GM12875 (cell line): ENCODE measurements at regions not wholly inside any gene's neighbourhood (a gene's known extent, or its start where the extent isn't known, plus 50 kb on each side); places are given as distances from the start of the nearest gene placed in this dataset.

Experiments
- H3K4me3 ChIP-seq: one replicate; pipeline ENCODE4 v1.5.1; 2011; ENCODE audit warnings: low read depth, low read length, control low read depth
- CTCF ChIP-seq: IDR thresholded peaks from 2 replicates; pipeline ENCODE4 v1.5.1; 2011; ENCODE audit warnings: low read depth, mild to moderate bottlenecking, control low read depth, inconsistent platforms, low read length, moderate library complexity, borderline replicate concordance; ENCODE audit not compliant: insufficient read depth

DNA sequence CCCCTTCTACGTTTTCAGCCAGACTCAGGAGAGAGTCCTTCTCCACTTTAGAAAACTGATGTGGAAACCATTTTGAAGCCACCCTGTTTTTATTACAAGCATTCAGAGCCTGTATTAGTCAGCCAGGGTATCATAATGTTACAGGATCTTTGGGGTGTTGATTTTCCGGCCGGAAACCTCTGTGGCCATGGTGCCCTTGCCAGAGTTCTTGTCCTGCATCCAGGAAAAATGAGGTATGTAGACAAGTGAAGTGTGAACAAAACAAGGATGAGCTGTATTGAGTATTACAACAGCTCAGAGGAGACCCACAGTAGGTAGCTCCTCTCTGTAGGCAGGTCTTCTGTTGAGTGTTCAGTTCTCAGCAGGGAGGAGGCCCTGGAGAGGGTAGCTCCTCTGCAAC lies 241.0 kb upstream of the COPS8 start:
- TF ChIP-seq CTCF: no peak

DNA sequence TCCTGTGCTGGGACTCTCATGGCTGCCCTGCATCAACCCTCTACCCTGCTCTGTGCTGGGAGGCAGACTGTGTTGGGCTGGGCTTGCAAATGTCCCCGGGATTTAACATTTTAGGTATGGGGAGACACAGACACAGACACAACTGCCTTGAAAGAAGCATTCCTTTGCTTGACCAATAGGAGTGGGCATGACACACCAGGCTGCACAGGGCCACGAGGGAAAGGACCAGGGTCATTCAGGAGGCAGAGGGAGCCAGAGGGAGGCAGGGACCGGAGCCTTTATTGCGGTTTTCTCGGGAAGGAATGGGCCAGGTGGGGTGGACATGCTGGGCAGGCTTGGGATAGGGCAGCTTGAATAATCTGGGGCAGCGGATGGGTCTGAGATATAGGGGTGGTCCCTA lies 238.7 kb upstream of the COPS8 start:
- no peak for TF ChIP-seq CTCF

More for the DNA sequence above, 241.0 kb upstream of the COPS8 start:
- no peak overlapping the region for H3K4me3 ChIP-seq

GRCh38 chr2:236847538-236848263 lies 238.0 kb upstream of the COPS8 start:
- H3K4me3 ChIP-seq: no peak overlapping the region
- TF ChIP-seq CTCF: no peak

More for the DNA sequence above, 238.7 kb upstream of the COPS8 start:
- no peak overlapping the region for H3K4me3 ChIP-seq

- no peak for TF ChIP-seq CTCF
- no peak overlapping the region for H3K4me3 ChIP-seq
These were observed 237.2 kb upstream of the COPS8 start for GRCh38 chr2:236848501-236848900.

DNA sequence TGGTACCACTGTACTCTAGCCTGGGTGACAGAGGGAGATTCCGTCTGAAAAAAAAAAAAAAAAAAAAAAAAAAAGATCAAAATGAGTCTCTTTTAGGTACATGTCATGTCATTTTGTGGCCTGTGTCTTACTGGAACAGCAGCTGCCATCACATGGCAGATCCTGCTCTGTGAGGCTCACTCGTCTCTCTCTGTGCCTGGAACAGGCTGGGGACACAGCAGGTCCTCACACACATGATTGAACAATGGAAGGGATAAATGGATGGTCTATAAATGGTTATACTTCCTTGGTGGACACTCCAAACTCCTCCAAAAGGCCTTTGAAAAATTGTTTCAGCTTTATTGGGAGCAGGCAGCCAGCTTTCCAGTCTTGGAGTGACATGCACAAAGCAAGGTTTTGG lies 236.2 kb upstream of the COPS8 start:
- no peak overlapping the region for H3K4me3 ChIP-seq
- TF ChIP-seq CTCF: no peak

- no peak overlapping the region for H3K4me3 ChIP-seq
- TF ChIP-seq CTCF: no peak
These were observed 235.7 kb upstream of the COPS8 start for GRCh38 chr2:236849940-236850339.

DNA sequence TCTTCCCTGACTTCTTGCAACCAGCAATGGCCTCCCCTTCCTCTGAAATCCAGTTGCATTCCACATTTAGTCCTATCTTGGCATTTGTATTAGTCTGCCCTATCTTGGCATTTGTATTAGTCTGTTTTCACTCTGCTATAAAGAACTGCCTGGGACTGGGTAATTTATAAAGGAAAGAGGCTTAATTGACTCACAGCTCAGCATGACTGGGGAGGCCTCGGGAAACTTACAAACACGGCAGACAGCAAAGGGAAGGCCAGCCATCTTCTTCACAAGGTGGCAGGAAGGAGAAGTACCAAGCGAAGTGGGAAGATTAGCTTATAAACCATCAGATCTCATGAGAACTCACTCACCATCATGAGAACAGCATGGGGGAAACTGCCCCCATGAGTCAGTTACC lies 234.5 kb upstream of the COPS8 start:
- H3K4me3 ChIP-seq: no peak overlapping the region
- TF ChIP-seq CTCF: no peak
